OCI-LY1 (cell line): ENCODE measurements at regions not wholly inside any gene's neighbourhood (a gene's known extent, or its start where the extent isn't known, plus 50 kb on each side); places are given as distances from the start of the nearest gene placed in this dataset.

Source experiments
- H2AFZ ChIP-seq: fragments of 200-600 bp; sonication (generic), shearing (Covaris generic); 2 replicates; pipeline ENCODE4 v1.6.0; 2014; ENCODE audit warnings: antibody characterized with exemption, mild to moderate bottlenecking, low read length
- H3F3A ChIP-seq: fragments of 200-600 bp; sonication (generic), shearing (Covaris generic); 2 replicates; pipeline ENCODE4 v1.6.0; 2014; ENCODE audit warnings: mild to moderate bottlenecking, antibody characterized with exemption, low read length, moderate library complexity; ENCODE audit not compliant: insufficient read depth
- H3K27ac ChIP-seq: fragments of 200-600 bp; sonication (generic); 2 replicates; pipeline ENCODE4 v1.5.1; 2014; ENCODE audit warnings: low read length, mixed run types, mild to moderate bottlenecking, low read depth; ENCODE audit not compliant: poor library complexity, severe bottlenecking
- H3K27me3 ChIP-seq: fragments of 200-600 bp; sonication (generic); 2 replicates; pipeline ENCODE4 v1.6.0; 2014; ENCODE audit warnings: antibody characterized with exemption, mild to moderate bottlenecking, low read length, moderate library complexity; ENCODE audit not compliant: insufficient read depth
- H3K36me3 ChIP-seq: fragments of 200-600 bp; sonication (generic); 2 replicates; pipeline ENCODE4 v1.6.1; 2014; ENCODE audit warnings: mild to moderate bottlenecking, antibody characterized with exemption, low read length, moderate library complexity, mixed read lengths; ENCODE audit not compliant: insufficient read depth
- H3K4me1 ChIP-seq: fragments of 200-600 bp; sonication (generic); 2 replicates; pipeline ENCODE4 v1.5.1; 2014; ENCODE audit warnings: mild to moderate bottlenecking, low read length, moderate library complexity; ENCODE audit not compliant: insufficient read depth, severe bottlenecking
- H3K4me2 ChIP-seq: fragments of 200-600 bp; sonication (generic), shearing (Covaris generic); 2 replicates; pipeline ENCODE4 v1.6.1; 2014; ENCODE audit warnings: low read length
- H3K4me3 ChIP-seq: fragments of 200-600 bp; sonication (generic); 2 replicates; pipeline ENCODE4 v1.5.1; 2014; ENCODE audit warnings: low read length, low read depth, mild to moderate bottlenecking, mixed read lengths; ENCODE audit not compliant: poor library complexity, severe bottlenecking
- H3K79me2 ChIP-seq: fragments of 200-600 bp; shearing (Covaris generic); 2 replicates; pipeline ENCODE4 v1.6.1; 2016; ENCODE audit warnings: mixed run types, low read length, mixed read lengths; ENCODE audit not compliant: insufficient read depth
- H3K9ac ChIP-seq: fragments of 200-600 bp; sonication (generic), shearing (Covaris generic); 2 replicates; pipeline ENCODE4 v1.6.1; 2014; ENCODE audit warnings: mild to moderate bottlenecking, low read length, mixed read lengths
- H3K9me2 ChIP-seq: fragments of 200-600 bp; sonication (generic), shearing (Covaris generic); 2 replicates; pipeline ENCODE4 v1.6.1; 2014; ENCODE audit warnings: low read depth, mild to moderate bottlenecking, low read length, mixed read lengths
- H3K9me3 ChIP-seq: fragments of 200-600 bp; shearing (Covaris generic); 2 replicates; pipeline ENCODE4 v1.6.1; 2014; ENCODE audit warnings: low read length, mixed read lengths
- H4K20me1 ChIP-seq: fragments of 200-600 bp; sonication (generic), shearing (Covaris generic); 2 replicates; pipeline ENCODE4 v1.6.0; 2016; ENCODE audit warnings: mild to moderate bottlenecking, low read length; ENCODE audit not compliant: insufficient read depth
- EZH2 ChIP-seq: fragments of 200-600 bp; sonication (generic), shearing (Covaris generic); IDR thresholded peaks from 2 replicates; pipeline ENCODE4 v1.8.0; 2017; ENCODE audit warnings: borderline replicate concordance, mixed run types, mild to moderate bottlenecking, antibody characterized with exemption, low read length, moderate library complexity, mixed read lengths
- TF ChIP-seq, protein P1 (sequence below): fragments of 200-600 bp; sonication (generic), shearing (Covaris generic); IDR thresholded peaks from 2 replicates; pipeline ENCODE4 v1.5.1; 2017; ENCODE audit warnings: mild to moderate bottlenecking, antibody characterized with exemption, low read length, moderate library complexity, mixed read lengths

DNA sequence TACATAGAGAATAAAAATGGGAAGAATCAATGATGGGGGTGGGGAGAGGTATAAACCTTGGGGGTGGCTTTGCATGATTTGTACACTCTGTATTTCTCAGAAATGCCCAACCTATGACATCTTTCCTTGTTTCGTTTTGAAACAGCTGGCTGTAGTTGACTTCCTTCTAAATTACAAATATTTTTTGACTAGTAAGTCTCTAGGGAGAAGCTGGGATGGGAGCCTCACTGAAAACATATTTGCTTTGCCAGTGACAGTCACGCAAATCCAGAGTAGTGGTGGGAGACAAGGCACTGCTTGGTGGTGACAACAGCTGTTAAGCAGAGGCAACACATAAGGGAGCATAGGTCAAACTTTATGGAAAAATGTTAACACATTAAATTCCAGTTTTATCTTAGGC, 440.5 kb downstream of the SEMA3D start:
- H3K27ac ChIP-seq: no peak overlapping the region
- TF ChIP-seq EZH2: no peak
- TF ChIP-seq, protein P1, sequence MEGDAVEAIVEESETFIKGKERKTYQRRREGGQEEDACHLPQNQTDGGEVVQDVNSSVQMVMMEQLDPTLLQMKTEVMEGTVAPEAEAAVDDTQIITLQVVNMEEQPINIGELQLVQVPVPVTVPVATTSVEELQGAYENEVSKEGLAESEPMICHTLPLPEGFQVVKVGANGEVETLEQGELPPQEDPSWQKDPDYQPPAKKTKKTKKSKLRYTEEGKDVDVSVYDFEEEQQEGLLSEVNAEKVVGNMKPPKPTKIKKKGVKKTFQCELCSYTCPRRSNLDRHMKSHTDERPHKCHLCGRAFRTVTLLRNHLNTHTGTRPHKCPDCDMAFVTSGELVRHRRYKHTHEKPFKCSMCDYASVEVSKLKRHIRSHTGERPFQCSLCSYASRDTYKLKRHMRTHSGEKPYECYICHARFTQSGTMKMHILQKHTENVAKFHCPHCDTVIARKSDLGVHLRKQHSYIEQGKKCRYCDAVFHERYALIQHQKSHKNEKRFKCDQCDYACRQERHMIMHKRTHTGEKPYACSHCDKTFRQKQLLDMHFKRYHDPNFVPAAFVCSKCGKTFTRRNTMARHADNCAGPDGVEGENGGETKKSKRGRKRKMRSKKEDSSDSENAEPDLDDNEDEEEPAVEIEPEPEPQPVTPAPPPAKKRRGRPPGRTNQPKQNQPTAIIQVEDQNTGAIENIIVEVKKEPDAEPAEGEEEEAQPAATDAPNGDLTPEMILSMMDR: no peak
- H3F3A ChIP-seq: no peaks in the 10 kb centered on the region
- H3K27me3 ChIP-seq: no peaks in the 10 kb centered on the region
- no peaks in the 10 kb centered on the region for H3K9me3 ChIP-seq
- H2AFZ ChIP-seq: no peak overlapping the region
- H4K20me1 ChIP-seq: no peaks in the 10 kb centered on the region
- H3K4me2 ChIP-seq: no peak overlapping the region
- H3K9me2 ChIP-seq: no peaks in the 10 kb centered on the region
- H3K4me3 ChIP-seq: no peak overlapping the region
- no peaks in the 10 kb centered on the region for H3K79me2 ChIP-seq
- no peaks in the 10 kb centered on the region for H3K36me3 ChIP-seq
- no peak overlapping the region for H3K9ac ChIP-seq
- no peaks in the 10 kb centered on the region for H3K4me1 ChIP-seq

DNA sequence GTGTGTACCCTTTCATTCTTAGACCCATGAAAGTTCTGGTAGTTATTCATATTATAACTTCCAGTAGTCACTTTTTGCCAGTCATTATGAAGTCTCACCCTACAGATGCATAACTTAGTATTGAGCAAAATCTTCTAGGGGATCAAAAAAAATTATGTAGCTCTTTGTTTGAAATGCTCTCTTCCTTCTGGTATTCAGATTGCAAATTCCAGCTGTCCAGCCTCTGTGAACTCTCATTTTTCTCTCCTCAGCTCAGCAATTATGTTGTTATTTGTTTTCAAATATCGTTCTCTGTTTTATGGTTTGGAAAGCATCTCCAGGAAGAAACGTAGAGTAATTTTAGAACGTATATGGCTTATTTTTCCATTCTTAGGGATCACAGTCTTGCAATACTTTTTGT, 442.5 kb downstream of the SEMA3D start:
- Histone ChIP-seq H3K4me1 (no peaks in the 10 kb centered on the region), H3K27me3 (no peaks in the 10 kb centered on the region), H2AFZ (no peak overlapping the region), H3F3A (no peaks in the 10 kb centered on the region), H3K4me3 (no peak overlapping the region), H3K27ac (no peak overlapping the region), H4K20me1 (no peaks in the 10 kb centered on the region), H3K79me2 (no peaks in the 10 kb centered on the region), H3K9me3 (no peaks in the 10 kb centered on the region), H3K9me2 (no peaks in the 10 kb centered on the region), H3K4me2 (no peak overlapping the region), H3K36me3 (no peaks in the 10 kb centered on the region), H3K9ac (no peak overlapping the region)
- TF ChIP-seq, protein P1: no peak
- no peak for TF ChIP-seq EZH2

DNA sequence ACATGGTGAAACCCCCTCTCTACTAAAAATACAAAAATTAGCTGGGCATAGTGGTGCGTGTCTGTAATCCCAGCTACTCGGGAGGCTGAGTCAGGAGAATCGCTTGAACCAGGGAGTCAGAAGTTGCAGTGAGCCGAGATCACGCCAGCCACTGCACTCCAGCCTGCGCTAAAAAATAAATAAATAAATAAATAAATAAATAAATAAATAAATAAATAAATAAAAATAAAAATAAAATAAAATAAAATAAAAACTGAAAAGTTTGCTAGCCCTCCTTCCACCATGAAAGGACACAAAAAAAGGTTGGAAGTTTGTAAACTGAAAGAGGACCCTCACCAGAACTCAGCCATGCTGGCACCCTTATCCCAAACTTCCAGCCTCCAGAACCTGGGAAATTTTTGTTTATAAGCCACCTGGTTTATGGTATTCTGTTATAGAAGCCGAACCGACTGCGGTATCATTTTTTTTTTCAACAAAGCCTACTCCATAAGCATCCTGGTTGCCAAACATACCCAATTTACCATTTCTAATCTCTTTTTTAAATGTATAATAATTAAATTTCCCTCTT, 448.2 kb downstream of the SEMA3D start:
- Histone ChIP-seq H3K4me3 (no peak overlapping the region), H3F3A (no peaks in the 10 kb centered on the region), H3K27ac (no peak overlapping the region), H3K36me3 (no peaks in the 10 kb centered on the region), H3K4me1 (no peaks in the 10 kb centered on the region), H3K27me3 (no peaks in the 10 kb centered on the region), H3K79me2 (no peaks in the 10 kb centered on the region), H3K4me2 (no peak overlapping the region), H4K20me1 (no peaks in the 10 kb centered on the region), H2AFZ (no peak overlapping the region), H3K9me3 (no peaks in the 10 kb centered on the region), H3K9me2 (no peaks in the 10 kb centered on the region), H3K9ac (no peak overlapping the region)
- TF ChIP-seq, protein P1: no peak
- no peak for TF ChIP-seq EZH2
